Neutrophil (primary cell): ENCODE measurements at regions not wholly inside any gene's neighbourhood (a gene's known extent, or its start where the extent isn't known, plus 50 kb on each side); places are given as distances from the start of the nearest gene placed in this dataset.
"Not testable (repeated sequence)": the region's sequence is repeated elsewhere in the genome, so short reads cannot be mapped to it uniquely, and the experiment has no call there.

Experiments
- H3K27ac ChIP-seq: fragments of 200-600 bp; sonication (generic); 2 replicates; pipeline ENCODE4 v1.5.1; 2016; ENCODE audit warnings: mild to moderate bottlenecking, moderate library complexity
- H3K27me3 ChIP-seq: fragments of 200-600 bp; sonication (generic); 2 replicates; pipeline ENCODE4 v1.6.0; 2016; ENCODE audit warnings: mild to moderate bottlenecking
- H3K36me3 ChIP-seq: fragments of 200-600 bp; sonication (generic); 2 replicates; pipeline ENCODE4 v1.5.1; 2017
- H3K4me1 ChIP-seq, 2 experiments: fragments of 200-600 bp in 1 of 2; sonication (generic) in 1 of 2; 1 replicate in 1 of 2; 2 replicates in 1 of 2; pipeline versions ENCODE4 v1.5.1 to v1.6.1; 2013 to 2016; ENCODE audit warnings: low read depth in 1 of 2, low read length in 1 of 2, mild to moderate bottlenecking in 1 of 2, moderate library complexity in 1 of 2; ENCODE audit not compliant: control insufficient read depth in 1 of 2, insufficient read depth in 1 of 2
- H3K4me3 ChIP-seq, 2 experiments: fragments of 200-600 bp in 1 of 2; sonication (generic) in 1 of 2; 1 replicate in 1 of 2; 2 replicates in 1 of 2; pipeline ENCODE4 v1.5.1; 2013 to 2016; ENCODE audit warnings: low read depth in 1 of 2, low read length in 1 of 2, mild to moderate bottlenecking in 1 of 2, moderate library complexity in 1 of 2
- H3K9me3 ChIP-seq: fragments of 200-600 bp; sonication (generic); 2 replicates; pipeline ENCODE4 v1.5.1; 2016
- CTCF ChIP-seq: fragments of 200-600 bp; sonication (generic); IDR thresholded peaks from 2 replicates; pipeline ENCODE4 v1.5.1; 2016; ENCODE audit warnings: antibody characterized with exemption

GRCh38 chr19:20321139-20321763, 154.2 kb downstream of the ZNF486 start:
- H3K36me3 ChIP-seq: no peaks in the 10 kb centered on the region
- no peaks in the 10 kb centered on the region for H3K27me3 ChIP-seq
- no peaks in the 10 kb centered on the region for H3K9me3 ChIP-seq

GRCh38 chr19:20320191-20320590, 153.2 kb downstream of the ZNF486 start:
- H3K27me3 ChIP-seq: no peaks in the 10 kb centered on the region
- no peaks in the 10 kb centered on the region for H3K36me3 ChIP-seq
- no peaks in the 10 kb centered on the region for H3K9me3 ChIP-seq
- H3K4me1 ChIP-seq: no peaks in the 10 kb centered on the region
- TF ChIP-seq CTCF: no peak
- H3K4me3 ChIP-seq: no peak overlapping the region
- no peak overlapping the region for H3K27ac ChIP-seq

More at GRCh38 chr19:20321139-20321763, 154.2 kb downstream of the ZNF486 start:
- Histone ChIP-seq H3K4me1 (no peaks in the 10 kb centered on the region), H3K4me3 (no peak overlapping the region), H3K27ac (no peak overlapping the region)
- no peak for TF ChIP-seq CTCF

DNA sequence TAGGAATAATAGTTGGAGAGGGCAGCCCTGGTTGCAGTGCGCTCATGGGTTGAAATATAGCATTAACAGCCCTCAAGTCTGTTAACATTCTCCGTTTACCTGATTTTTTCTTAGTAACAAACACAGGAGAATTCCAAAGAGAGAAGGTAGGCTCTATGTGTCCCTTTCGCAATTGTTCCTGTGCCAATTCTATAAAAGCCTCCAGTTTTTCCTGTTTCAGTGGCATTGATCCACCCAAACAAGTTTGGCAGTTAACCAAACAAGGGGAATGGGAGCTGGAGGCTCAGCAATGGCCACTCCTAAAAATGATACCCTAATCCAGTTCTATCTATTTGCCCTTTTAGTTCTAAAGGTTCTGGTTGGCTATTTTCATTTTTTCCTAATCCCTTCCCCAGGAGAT, 151.6 kb downstream of the ZNF486 start:
- H3K27me3 ChIP-seq: no peaks in the 10 kb centered on the region
- H3K9me3 ChIP-seq: no peaks in the 10 kb centered on the region
- no peak for TF ChIP-seq CTCF
- H3K36me3 ChIP-seq: no peaks in the 10 kb centered on the region
- no peak overlapping the region for H3K27ac ChIP-seq
- H3K4me3 ChIP-seq: no peak overlapping the region
- no peaks in the 10 kb centered on the region for H3K4me1 ChIP-seq

DNA sequence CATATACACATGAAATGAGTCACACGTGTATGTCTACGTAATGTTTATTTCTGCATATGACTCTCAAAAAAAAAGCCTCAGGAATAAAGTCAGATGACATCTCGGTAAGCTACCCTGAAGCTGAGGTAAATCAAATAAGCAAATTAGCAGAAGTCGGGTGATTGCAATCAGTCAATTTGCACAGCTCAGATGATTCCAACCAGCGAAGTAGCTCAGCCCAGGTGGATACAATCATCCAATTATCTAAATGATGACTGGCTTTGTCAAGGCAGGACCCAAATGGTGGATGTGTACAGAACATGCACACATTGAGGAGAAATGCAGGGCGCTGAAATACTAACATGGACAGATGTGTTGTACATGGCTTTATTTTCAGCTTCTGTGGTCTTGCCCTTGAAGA, 148.5 kb downstream of the ZNF486 start:
- H3K9me3 ChIP-seq: no peaks in the 10 kb centered on the region
- no peaks in the 10 kb centered on the region for H3K4me1 ChIP-seq
- no peaks in the 10 kb centered on the region for H3K36me3 ChIP-seq
- H3K27ac ChIP-seq: no peak overlapping the region
- no peak for TF ChIP-seq CTCF
- H3K4me3 ChIP-seq: no peak overlapping the region
- H3K27me3 ChIP-seq: no peaks in the 10 kb centered on the region

DNA sequence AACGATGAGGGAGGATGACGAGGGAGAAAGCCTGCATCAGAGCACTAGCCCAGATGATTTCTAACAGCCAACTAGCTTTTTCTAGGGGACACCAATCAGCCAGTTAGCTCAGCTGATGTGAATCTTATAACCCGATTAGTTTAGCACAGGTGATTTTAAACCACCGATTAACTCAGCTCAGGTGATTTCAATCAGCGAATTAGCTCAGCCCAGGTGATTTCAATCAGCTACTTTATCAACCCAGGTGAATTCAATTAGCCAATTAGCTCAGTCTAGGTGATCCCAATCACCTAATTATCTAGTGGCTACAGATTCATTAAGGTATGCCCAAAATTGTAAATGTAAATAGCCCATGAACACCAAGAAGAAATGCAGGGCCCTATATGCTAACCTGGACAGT, 146.9 kb downstream of the ZNF486 start:
- Histone ChIP-seq H3K4me1 (no peaks in the 10 kb centered on the region), H3K4me3 (no peak overlapping the region), H3K27ac (no peak overlapping the region), H3K27me3 (no peaks in the 10 kb centered on the region), H3K36me3 (no peaks in the 10 kb centered on the region), H3K9me3 (no peaks in the 10 kb centered on the region)
- no peak for TF ChIP-seq CTCF

GRCh38 chr19:20307127-20307526, 140.1 kb downstream of the ZNF486 start:
- Histone ChIP-seq H3K27me3 (no peaks in the 10 kb centered on the region), H3K4me3 (no peak overlapping the region), H3K9me3 (no peaks in the 10 kb centered on the region), H3K4me1 (no peaks in the 10 kb centered on the region), H3K36me3 (no peaks in the 10 kb centered on the region), H3K27ac (no peak overlapping the region)
- TF ChIP-seq CTCF: no peak

DNA sequence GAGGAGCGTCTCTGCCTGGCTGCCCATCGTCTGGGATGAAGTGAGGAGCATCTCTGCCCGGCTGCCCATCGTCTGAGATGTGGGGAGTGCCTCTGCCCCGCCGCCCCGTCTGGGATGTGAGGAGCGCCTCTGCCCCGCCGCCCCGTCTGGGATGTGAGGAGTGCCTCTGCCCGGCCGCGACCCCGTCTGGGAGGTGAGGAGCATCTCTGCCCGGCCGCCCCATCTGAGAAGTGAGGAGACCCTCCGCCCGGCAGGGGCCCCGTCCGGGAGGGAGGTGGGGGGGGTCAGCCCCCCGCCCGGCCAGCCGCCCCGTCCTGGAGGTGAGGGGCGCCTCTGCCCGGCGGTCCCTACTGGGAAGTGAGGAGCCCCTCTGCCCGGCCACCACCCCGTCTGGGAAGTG, 129.3 kb downstream of the ZNF486 start:
- not testable (repeated sequence) for H3K27ac ChIP-seq, H3K9me3 ChIP-seq, H3K36me3 ChIP-seq, H3K4me3 ChIP-seq, H3K4me1 ChIP-seq, H3K27me3 ChIP-seq
